K562 (cell line): ENCODE measurements at regions not wholly inside any gene's neighbourhood (a gene's known extent, or its start where the extent isn't known, plus 50 kb on each side); places are given as distances from the start of the nearest gene placed in this dataset.

Source experiments
- ESRRB ChIP-seq: fragments of 250-450 bp; sonication (Bioruptor Pico); IDR thresholded peaks from 2 replicates; pipeline ENCODE4 v1.5.0; 2020; ENCODE audit warnings: mild to moderate bottlenecking, moderate library complexity, borderline replicate concordance
- JUND ChIP-seq, 2 experiments: IDR thresholded peaks; 2 replicates in 1 of 2; 3 replicates in 1 of 2; pipeline ENCODE4 v1.6.1; 2011; ENCODE audit warnings: borderline replicate concordance in 2 of 2, low read depth in 2 of 2, low read length in 2 of 2, improper control_type of control experiment in 1 of 2, missing biosample characterization in 1 of 2, missing genetic modification characterization in 1 of 2, missing genetic modification reagents in 1 of 2

DNA sequence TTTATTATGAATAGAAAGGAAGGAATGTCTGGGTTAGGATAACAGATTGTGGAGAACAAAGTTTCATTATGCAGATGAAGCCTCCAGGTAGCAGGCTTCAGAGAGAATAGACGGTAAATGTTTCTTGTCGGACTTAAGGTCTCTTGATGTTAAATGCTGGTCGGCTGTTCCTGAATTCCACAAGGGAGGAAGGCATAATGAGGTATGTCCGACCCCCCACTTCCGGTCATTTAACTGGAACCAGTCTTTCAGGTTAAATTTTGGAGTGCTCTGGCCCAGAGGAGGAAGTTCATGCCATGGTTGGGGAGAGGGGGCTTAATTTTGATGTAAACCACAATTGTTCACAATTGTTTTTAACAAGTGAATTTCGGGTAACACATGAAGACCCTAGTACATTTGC is 158.1 kb upstream of the VCX3A start:
- TF ChIP-seq JUND (IDR thresholded peaks at IDR 0.05; ENCODE audit: borderline replicate concordance, low read depth, low read length) (no peak), JUND (tag; IDR thresholded peaks at IDR 0.05; ENCODE audit: borderline replicate concordance, low read depth, low read length) (no peak), ESRRB (no peak)
